Smooth muscle cell (in vitro differentiated cells): ENCODE measurements at regions not wholly inside any gene's neighbourhood (a gene's known extent, or its start where the extent isn't known, plus 50 kb on each side); places are given as distances from the start of the nearest gene placed in this dataset.

Experiments
- DNase-seq: peaks from one replicate; lab custom pipeline; 2025; ENCODE audit not compliant: unreplicated experiment; lab: John Stamatoyannopoulos, UW
- H2AFZ ChIP-seq: fragments of 200-600 bp; sonication (generic); 2 replicates; pipeline ENCODE4 v1.6.0; 2016; ENCODE audit warnings: antibody characterized with exemption, low read depth, mild to moderate bottlenecking
- H3F3A ChIP-seq: fragments of 200-600 bp; sonication (generic); 2 replicates; pipeline ENCODE4 v1.6.0; 2017; ENCODE audit warnings: antibody characterized with exemption, low read depth
- H3K27ac ChIP-seq: fragments of 200-600 bp; sonication (generic); 2 replicates; pipeline ENCODE4 v1.5.1; 2016; ENCODE audit warnings: low read depth, mild to moderate bottlenecking
- H3K27me3 ChIP-seq: fragments of 200-600 bp; sonication (generic); 2 replicates; pipeline ENCODE4 v1.6.1; 2016; ENCODE audit warnings: low read depth, mild to moderate bottlenecking
- H3K36me3 ChIP-seq: fragments of 200-600 bp; sonication (generic); 2 replicates; pipeline ENCODE4 v1.5.1; 2016; ENCODE audit warnings: low read depth
- H3K4me1 ChIP-seq: fragments of 200-600 bp; sonication (generic); 2 replicates; pipeline ENCODE4 v1.5.1; 2016; ENCODE audit warnings: low read depth
- H3K4me2 ChIP-seq: fragments of 200-600 bp; sonication (generic); 2 replicates; pipeline ENCODE4 v1.6.0; 2016; ENCODE audit warnings: mild to moderate bottlenecking
- H3K4me3 ChIP-seq: fragments of 200-600 bp; sonication (generic); 2 replicates; pipeline ENCODE4 v1.5.1; 2016; ENCODE audit warnings: mild to moderate bottlenecking
- H3K79me2 ChIP-seq: fragments of 200-600 bp; sonication (generic); 2 replicates; pipeline ENCODE4 v1.6.0; 2016; ENCODE audit warnings: low read depth, mild to moderate bottlenecking
- H3K9ac ChIP-seq: fragments of 200-600 bp; sonication (generic); 2 replicates; pipeline ENCODE4 v1.6.0; 2016; ENCODE audit warnings: low read depth
- H3K9me3 ChIP-seq: fragments of 200-600 bp; sonication (generic); replicated peaks from 2 replicates; pipeline ENCODE4 v1.5.1; 2016; ENCODE audit warnings: low read depth
- H4K20me1 ChIP-seq: fragments of 200-600 bp; sonication (generic); 2 replicates; pipeline ENCODE4 v1.6.0; 2016; ENCODE audit warnings: low read depth
- WGBS: methylation state at CpG from one replicate; pipeline ENCODE4 v1.1.7; 2016; ENCODE audit warnings: low lambda C conversion rate; 5-methylcytosine and 5-hydroxymethylcytosine counted together
- TF ChIP-seq, protein P1 (sequence below): fragments of 200-600 bp; sonication (generic); IDR thresholded peaks from 2 replicates; pipeline ENCODE4 v1.5.1; 2017; ENCODE audit warnings: borderline replicate concordance, mild to moderate bottlenecking, antibody characterized with exemption; ENCODE audit not compliant: insufficient read depth, poor library complexity, severe bottlenecking

DNA sequence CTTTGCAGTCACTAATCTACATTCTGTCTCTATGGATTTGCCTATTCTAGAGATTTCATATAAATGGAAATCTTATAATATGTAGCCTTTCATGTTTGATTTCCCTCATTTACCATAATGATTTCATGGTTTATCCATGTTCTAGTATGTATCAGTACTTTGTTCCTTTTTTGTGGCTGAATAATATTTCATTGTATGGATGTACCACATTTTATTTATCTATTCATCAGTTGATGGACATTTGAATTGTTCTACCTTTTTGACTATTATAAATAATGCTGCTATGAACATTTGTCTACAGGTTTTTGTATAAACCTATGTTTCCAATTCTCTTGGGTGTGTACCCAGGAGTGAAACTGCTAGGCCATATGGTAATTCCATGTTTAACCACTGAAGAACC, 221.1 kb downstream of the ICOS start:
- Histone ChIP-seq H3K27ac (no peak overlapping the region), H3K4me2 (no peak overlapping the region), H3K4me1 (no peaks in the 10 kb centered on the region), H3K9me3 (no peaks in the 10 kb centered on the region), H3K36me3 (no peaks in the 10 kb centered on the region), H3K9ac (no peak overlapping the region), H2AFZ (no peak overlapping the region), H4K20me1 (no peaks in the 10 kb centered on the region), H3K4me3 (no peak overlapping the region), H3K27me3 (no peaks in the 10 kb centered on the region), H3K79me2 (no peaks in the 10 kb centered on the region), H3F3A (no peaks in the 10 kb centered on the region)
- DNase-seq: no peak
- TF ChIP-seq, protein P1, sequence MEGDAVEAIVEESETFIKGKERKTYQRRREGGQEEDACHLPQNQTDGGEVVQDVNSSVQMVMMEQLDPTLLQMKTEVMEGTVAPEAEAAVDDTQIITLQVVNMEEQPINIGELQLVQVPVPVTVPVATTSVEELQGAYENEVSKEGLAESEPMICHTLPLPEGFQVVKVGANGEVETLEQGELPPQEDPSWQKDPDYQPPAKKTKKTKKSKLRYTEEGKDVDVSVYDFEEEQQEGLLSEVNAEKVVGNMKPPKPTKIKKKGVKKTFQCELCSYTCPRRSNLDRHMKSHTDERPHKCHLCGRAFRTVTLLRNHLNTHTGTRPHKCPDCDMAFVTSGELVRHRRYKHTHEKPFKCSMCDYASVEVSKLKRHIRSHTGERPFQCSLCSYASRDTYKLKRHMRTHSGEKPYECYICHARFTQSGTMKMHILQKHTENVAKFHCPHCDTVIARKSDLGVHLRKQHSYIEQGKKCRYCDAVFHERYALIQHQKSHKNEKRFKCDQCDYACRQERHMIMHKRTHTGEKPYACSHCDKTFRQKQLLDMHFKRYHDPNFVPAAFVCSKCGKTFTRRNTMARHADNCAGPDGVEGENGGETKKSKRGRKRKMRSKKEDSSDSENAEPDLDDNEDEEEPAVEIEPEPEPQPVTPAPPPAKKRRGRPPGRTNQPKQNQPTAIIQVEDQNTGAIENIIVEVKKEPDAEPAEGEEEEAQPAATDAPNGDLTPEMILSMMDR: no peak

- H3K9ac ChIP-seq: no peak overlapping the region
- no peaks in the 10 kb centered on the region for H3K79me2 ChIP-seq
- no peaks in the 10 kb centered on the region for H3K4me1 ChIP-seq
- H3K27me3 ChIP-seq: no peaks in the 10 kb centered on the region
- H3K4me3 ChIP-seq: no peak overlapping the region
- 85% methylated on average over 3 of the region's 3 CpGs for WGBS
- H4K20me1 ChIP-seq: no peaks in the 10 kb centered on the region
- no peaks in the 10 kb centered on the region for H3F3A ChIP-seq
- H3K4me2 ChIP-seq: no peak overlapping the region
- TF ChIP-seq, protein P1: no peak
- no peaks in the 10 kb centered on the region for H3K36me3 ChIP-seq
- H3K27ac ChIP-seq: no peak overlapping the region
- no peak overlapping the region for H2AFZ ChIP-seq
- DNase-seq: no peak
- H3K9me3 ChIP-seq: no peaks in the 10 kb centered on the region
Measured at GRCh38 chr2:204159526-204159925, 223.0 kb downstream of the ICOS start.

GRCh38 chr2:204160989-204161388, 224.4 kb downstream of the ICOS start:
- H3K4me1 ChIP-seq: no peaks in the 10 kb centered on the region
- no peaks in the 10 kb centered on the region for H3K79me2 ChIP-seq
- H3K9me3 ChIP-seq: no peaks in the 10 kb centered on the region
- no peak overlapping the region for H3K27ac ChIP-seq
- no peak overlapping the region for H3K9ac ChIP-seq
- no peak overlapping the region for H3K4me3 ChIP-seq
- TF ChIP-seq, protein P1: no peak
- DNase-seq: no peak
- H3K4me2 ChIP-seq: no peak overlapping the region
- no peaks in the 10 kb centered on the region for H3K27me3 ChIP-seq
- H3K36me3 ChIP-seq: no peaks in the 10 kb centered on the region
- H4K20me1 ChIP-seq: no peaks in the 10 kb centered on the region
- no peaks in the 10 kb centered on the region for H3F3A ChIP-seq
- no peak overlapping the region for H2AFZ ChIP-seq

- Histone ChIP-seq H3K9ac (no peak overlapping the region), H4K20me1 (no peaks in the 10 kb centered on the region), H3K27ac (no peak overlapping the region)
Measured at GRCh38 chr2:204161886-204162285, 225.3 kb downstream of the ICOS start.

More at GRCh38 chr2:204161886-204162285, 225.3 kb downstream of the ICOS start:
- H3K4me3 ChIP-seq: no peak overlapping the region
- 90% methylated on average over 3 of the region's 3 CpGs for WGBS
- H3K4me2 ChIP-seq: no peak overlapping the region
- DNase-seq: no peak
- no peaks in the 10 kb centered on the region for H3K27me3 ChIP-seq
- no peaks in the 10 kb centered on the region for H3K79me2 ChIP-seq
- no peaks in the 10 kb centered on the region for H3F3A ChIP-seq
- TF ChIP-seq, protein P1: no peak
- no peaks in the 10 kb centered on the region for H3K9me3 ChIP-seq
- H3K36me3 ChIP-seq: no peaks in the 10 kb centered on the region
- no peak overlapping the region for H2AFZ ChIP-seq
- no peaks in the 10 kb centered on the region for H3K4me1 ChIP-seq
